ENCODE measurements at regions not wholly inside any gene's neighbourhood (a gene's known extent, or its start where the extent isn't known, plus 50 kb on each side); places are given as distances from the start of the nearest gene placed in this dataset.

DNA sequence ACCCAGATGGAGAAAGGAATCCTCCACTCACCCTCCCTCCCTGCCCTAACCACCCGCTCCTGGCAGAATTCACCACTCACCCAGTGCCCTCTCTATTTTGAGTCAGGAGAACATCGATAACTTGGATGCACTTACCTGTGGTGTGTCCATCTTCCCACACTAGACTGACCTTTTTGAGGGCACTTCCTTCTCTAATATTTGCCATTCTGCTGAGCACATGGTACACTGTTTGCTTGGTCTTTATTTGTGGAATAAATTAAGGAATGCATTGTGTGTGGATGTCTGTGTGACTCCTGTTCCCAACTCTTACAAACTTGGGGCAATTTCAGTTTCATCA lies 133.7 kb downstream of the ACKR3 start:
- Mint-ChIP-seq H3K27me3 (ENCODE audit: low read depth) (peaks cover 3% of the 10 kb centered on the region), H3K4me1 (ENCODE audit: low read depth) (no peaks in the 10 kb centered on the region), H3K9me3 (no peaks in the 10 kb centered on the region), H3K4me3 (no peak overlapping the region), H3K36me3 (ENCODE audit: low read depth) (no peaks in the 10 kb centered on the region), H3K27ac (no peak overlapping the region)

DNA sequence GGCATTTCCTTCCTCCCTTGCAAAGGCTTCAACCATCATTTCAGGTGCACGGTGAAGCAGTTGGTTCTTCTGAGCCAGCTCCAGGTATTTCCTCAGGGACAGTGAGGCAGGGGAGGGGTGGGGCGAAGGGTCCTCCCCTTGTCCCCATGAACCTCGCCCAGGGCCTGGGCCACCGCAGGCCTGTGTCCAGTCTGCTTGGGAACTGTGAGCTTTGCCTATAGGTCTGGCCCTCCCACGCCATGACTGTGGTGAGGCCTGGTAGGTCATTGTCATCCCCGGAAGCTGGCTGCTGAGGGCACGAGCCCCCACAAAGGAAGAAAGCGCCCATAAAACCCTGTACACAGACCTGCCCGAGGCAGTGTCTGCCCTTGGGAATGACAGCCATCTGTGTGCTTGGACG lies 134.3 kb downstream of the ACKR3 start:
- no peaks in the 10 kb centered on the region for H3K4me1 Mint-ChIP-seq (ENCODE audit: low read depth)
- H3K27ac Mint-ChIP-seq, result no peak overlapping the region
- H3K4me3 Mint-ChIP-seq, result no peak overlapping the region
- H3K9me3 Mint-ChIP-seq, result no peaks in the 10 kb centered on the region
- no peaks in the 10 kb centered on the region for H3K36me3 Mint-ChIP-seq (ENCODE audit: low read depth)
- peaks cover 3% of the 10 kb centered on the region for H3K27me3 Mint-ChIP-seq (ENCODE audit: low read depth)

DNA sequence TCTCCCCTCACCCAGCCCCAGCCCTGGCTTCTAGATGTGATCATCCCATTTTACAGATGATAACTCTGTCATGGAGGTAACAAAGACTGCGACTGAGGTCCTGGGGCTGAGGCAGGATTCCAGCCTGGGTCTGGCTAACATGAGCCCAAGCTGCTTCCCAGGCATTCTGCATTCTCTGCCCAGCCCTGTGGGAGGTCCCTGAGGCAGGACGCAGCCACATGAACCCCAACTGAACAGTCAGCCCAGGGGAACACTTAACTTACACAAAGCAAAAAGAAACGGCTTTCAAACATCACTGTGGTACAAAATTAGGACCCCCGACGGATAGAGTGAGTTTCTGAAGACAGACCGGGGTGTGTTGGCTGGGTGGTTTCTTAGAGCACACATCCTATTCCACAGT lies 135.3 kb downstream of the ACKR3 start:
- H3K4me3 Mint-ChIP-seq, result no peak overlapping the region
- H3K9me3 Mint-ChIP-seq, result no peaks in the 10 kb centered on the region
- no peak overlapping the region for H3K27ac Mint-ChIP-seq
- H3K4me1 Mint-ChIP-seq (ENCODE audit: low read depth), result no peaks in the 10 kb centered on the region
- H3K36me3 Mint-ChIP-seq (ENCODE audit: low read depth), result no peaks in the 10 kb centered on the region
- H3K27me3 Mint-ChIP-seq (ENCODE audit: low read depth), result no peaks in the 10 kb centered on the region

DNA sequence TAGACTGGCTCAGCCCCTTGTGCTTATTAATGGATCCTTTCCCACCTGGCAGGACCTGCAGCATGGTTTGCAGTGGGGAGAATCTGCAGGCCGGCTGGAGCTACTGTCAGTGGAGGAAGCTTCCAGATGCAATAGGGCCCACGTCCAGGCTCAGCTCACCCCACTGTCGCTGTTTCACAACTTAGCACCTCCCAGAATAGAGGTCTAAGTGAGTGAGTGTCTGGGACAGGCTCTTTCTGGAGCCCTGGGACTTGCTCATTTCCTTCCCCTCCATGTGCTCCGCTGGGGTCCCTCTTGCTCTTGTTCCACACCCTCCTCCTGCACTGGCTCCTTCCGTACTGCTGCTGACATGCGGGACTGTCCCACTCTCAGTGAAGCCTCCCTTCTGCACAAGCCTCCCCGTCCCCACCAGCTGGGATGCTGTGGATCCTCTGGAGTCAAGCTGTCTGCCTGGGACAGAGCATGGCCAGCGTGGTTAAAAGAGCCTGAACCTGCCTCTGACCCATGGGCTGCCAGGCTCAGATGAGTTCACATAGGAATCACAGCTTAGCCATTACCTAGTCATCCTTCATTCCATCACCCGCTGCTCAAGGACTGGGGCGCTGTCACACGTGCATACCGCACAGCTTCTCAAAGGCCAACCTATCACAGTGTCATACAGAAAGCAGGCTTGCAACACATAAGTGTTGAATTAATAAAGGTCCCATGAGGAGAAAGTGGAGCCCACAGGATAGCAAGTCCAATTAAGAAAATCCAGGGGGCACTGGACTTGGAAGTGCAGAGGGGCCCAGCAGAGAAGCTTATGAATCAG lies 135.9 kb downstream of the ACKR3 start:
- Mint-ChIP-seq H3K4me1 (ENCODE audit: low read depth) (no peaks in the 10 kb centered on the region), H3K36me3 (ENCODE audit: low read depth) (no peaks in the 10 kb centered on the region), H3K27me3 (ENCODE audit: low read depth) (no peaks in the 10 kb centered on the region), H3K27ac (no peak overlapping the region), H3K9me3 (no peaks in the 10 kb centered on the region), H3K4me3 (no peak overlapping the region)

DNA sequence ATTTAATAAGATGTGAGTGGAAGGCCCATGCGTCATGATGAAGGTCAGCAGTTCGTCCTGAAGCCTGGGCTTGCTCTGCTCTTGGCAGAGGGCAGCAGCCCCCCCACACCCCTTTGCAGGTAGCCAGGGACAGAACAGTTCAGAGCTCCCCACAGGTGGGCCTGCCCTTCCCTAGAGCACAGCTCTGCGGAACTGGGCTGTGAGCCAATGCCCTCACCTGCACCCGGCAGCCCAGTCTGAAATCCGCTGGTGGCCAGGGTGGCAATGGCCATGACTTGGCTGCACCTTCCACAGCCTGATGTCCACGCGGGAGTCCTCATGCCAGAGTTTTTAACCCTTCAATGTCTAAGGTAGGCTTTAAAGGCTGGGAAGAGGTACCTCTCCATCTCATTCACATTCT lies 136.7 kb downstream of the ACKR3 start:
- no peaks in the 10 kb centered on the region for H3K27me3 Mint-ChIP-seq (ENCODE audit: low read depth)
- no peaks in the 10 kb centered on the region for H3K9me3 Mint-ChIP-seq
- peaks cover 2% of the 10 kb centered on the region for H3K4me1 Mint-ChIP-seq (ENCODE audit: low read depth)
- no peak overlapping the region for H3K4me3 Mint-ChIP-seq
- H3K36me3 Mint-ChIP-seq (ENCODE audit: low read depth), result no peaks in the 10 kb centered on the region
- no peak overlapping the region for H3K27ac Mint-ChIP-seq

DNA sequence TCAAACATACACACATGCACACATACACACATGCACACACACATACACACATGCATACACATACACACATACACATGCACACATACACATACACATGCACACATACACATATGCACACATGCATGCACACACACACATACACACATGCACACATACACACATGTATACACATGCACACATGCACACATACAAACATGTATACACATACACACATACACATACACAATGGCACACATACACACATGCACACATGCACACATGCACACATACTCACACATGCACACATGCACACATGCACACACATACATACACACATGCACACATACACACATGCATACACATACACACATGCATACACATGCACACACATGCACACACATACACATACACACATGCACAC lies 137.2 kb downstream of the ACKR3 start:
- H3K27me3 Mint-ChIP-seq (ENCODE audit: low read depth), result no peaks in the 10 kb centered on the region
- H3K36me3 Mint-ChIP-seq (ENCODE audit: low read depth), result no peaks in the 10 kb centered on the region
- H3K9me3 Mint-ChIP-seq, result no peaks in the 10 kb centered on the region
- peaks cover 3% of the 10 kb centered on the region for H3K4me1 Mint-ChIP-seq (ENCODE audit: low read depth)
- H3K4me3 Mint-ChIP-seq, result no peak overlapping the region
- no peak overlapping the region for H3K27ac Mint-ChIP-seq

DNA sequence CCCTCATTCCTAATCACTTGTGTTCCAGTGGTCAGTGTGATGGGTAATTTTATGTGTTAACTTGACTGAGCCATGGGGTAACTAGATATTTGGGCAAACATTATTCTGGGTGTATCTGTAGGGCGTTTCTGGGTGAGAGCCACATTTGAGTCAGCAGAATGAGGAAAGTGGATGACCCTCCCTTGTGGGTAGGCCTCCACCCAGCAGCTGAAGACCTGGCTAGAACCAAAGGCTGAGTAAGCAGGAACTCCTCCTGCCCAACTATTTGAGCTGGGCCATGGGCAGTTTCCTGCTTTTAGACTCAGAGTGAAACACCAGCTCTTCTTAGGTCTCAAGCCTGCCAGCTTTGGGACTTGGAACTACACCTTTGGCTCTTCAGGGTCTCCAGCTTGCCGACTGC lies 141.8 kb downstream of the ACKR3 start:
- Mint-ChIP-seq H3K4me1 (ENCODE audit: low read depth) (peaks cover 3% of the 10 kb centered on the region), H3K36me3 (ENCODE audit: low read depth) (no peaks in the 10 kb centered on the region), H3K4me3 (no peak overlapping the region), H3K9me3 (no peaks in the 10 kb centered on the region), H3K27ac (no peak overlapping the region), H3K27me3 (ENCODE audit: low read depth) (peaks cover 9% of the 10 kb centered on the region)

DNA sequence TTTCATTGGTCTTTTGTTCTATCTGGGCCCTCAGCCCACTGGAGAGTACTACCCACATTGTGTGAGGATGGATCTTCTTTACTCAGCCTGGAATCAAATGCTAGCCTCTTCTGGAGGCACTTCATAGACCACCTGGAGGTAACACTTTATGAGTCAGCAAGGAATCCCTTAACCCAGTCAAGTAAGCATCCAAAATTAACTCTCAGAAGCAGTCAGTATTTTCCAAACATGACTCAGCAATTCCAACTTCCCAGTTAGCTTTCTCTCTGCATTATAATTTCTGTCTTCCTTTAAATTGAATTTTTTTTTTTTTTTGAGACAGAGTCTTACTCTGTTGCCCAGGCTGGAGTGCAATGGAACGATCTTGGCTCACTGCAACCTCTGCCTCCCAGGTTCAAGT lies 142.7 kb downstream of the ACKR3 start:
- no peaks in the 10 kb centered on the region for H3K36me3 Mint-ChIP-seq (ENCODE audit: low read depth)
- H3K4me1 Mint-ChIP-seq (ENCODE audit: low read depth), result peaks cover 3% of the 10 kb centered on the region
- no peak overlapping the region for H3K27ac Mint-ChIP-seq
- H3K27me3 Mint-ChIP-seq (ENCODE audit: low read depth), result peaks cover 9% of the 10 kb centered on the region
- no peaks in the 10 kb centered on the region for H3K9me3 Mint-ChIP-seq
- no peak overlapping the region for H3K4me3 Mint-ChIP-seq

DNA sequence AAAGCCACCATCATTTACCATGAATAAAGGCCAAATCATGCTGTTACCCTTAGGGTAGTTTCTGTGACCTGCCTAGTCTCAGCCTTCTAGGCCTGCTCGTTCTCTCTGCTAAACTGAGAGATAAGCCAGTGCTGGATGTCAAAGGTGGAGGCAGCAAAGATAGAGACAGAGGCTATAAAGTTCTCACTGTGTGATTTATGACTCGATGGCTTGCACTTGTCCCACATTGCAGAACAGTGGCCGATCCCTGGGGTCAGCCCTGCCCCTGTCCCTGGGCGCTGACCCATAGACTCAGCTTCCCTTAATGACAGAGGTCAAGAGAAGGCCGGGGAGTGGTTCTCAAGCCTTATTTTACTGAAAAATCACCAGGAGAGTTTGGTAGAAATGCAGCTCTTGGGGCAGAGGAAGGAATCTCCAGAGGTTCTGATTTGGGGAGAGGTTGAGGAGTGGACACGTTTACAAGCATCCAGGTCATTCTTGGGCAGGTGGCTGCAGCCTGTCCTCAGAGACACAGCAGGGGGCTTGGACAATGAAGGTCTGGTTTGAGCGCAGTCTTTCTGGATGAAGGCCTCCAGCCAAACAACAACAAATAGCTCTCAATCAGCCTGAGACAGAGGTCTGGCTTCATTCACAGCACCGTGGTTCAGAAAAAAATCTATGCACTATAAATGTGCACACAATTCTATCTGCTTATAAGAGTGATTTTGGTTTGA lies 143.5 kb downstream of the ACKR3 start:
- Mint-ChIP-seq H3K36me3 (ENCODE audit: low read depth) (no peaks in the 10 kb centered on the region), H3K4me1 (ENCODE audit: low read depth) (peaks cover 3% of the 10 kb centered on the region), H3K27me3 (ENCODE audit: low read depth) (peaks cover 9% of the 10 kb centered on the region), H3K9me3 (no peaks in the 10 kb centered on the region), H3K4me3 (no peak overlapping the region), H3K27ac (no peak overlapping the region)

DNA sequence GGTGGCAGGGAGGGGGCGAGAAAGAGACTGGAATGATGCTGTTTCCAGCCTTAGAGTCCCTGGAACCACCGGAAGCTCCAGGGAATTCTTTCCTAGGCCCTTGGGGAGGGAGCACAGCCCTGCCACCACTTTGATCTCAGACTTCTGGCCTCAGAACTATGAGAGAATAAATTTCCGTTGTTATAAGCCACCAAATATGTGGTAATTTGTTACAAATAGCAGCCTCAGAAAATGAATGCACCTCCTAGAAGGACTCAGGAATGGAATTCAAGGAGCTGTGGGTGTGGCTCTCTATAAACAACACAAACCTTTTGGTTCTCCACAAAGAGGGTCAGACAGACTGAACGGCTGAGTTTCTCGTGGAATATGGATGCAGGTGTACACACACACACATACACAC lies 144.5 kb downstream of the ACKR3 start:
- Mint-ChIP-seq H3K27ac (no peak overlapping the region), H3K36me3 (ENCODE audit: low read depth) (no peaks in the 10 kb centered on the region)

DNA sequence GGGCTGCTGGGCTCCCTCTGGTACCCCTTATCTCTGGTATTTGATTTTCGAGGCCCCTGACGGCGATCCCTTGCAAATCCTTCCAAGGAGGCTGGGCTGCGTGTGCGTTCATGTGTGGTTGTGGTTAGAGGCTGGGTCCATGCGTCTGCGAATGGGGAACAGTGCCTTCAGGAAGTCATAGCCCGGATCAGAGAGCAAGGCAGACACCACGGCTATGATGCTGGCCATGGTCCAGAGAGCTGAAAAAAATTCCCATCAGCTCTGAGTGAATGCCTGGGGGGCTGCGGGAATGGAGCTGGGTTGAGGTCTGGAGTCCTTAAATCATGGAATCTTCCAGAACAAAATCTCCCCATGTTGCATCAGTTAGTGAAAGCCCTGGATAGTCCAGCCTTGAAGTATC lies 145.5 kb downstream of the ACKR3 start:
- no peaks in the 10 kb centered on the region for H3K36me3 Mint-ChIP-seq (ENCODE audit: low read depth)
- H3K9me3 Mint-ChIP-seq, result no peaks in the 10 kb centered on the region
- H3K4me1 Mint-ChIP-seq (ENCODE audit: low read depth), result peaks cover 3% of the 10 kb centered on the region
- H3K4me3 Mint-ChIP-seq, result no peak overlapping the region
- H3K27ac Mint-ChIP-seq, result no peak overlapping the region
- peaks cover 9% of the 10 kb centered on the region for H3K27me3 Mint-ChIP-seq (ENCODE audit: low read depth)

More for the DNA sequence above, 144.5 kb downstream of the ACKR3 start:
- Mint-ChIP-seq H3K9me3 (no peaks in the 10 kb centered on the region), H3K4me3 (no peak overlapping the region), H3K27me3 (ENCODE audit: low read depth) (peaks cover 9% of the 10 kb centered on the region), H3K4me1 (ENCODE audit: low read depth) (peaks cover 3% of the 10 kb centered on the region)

DNA sequence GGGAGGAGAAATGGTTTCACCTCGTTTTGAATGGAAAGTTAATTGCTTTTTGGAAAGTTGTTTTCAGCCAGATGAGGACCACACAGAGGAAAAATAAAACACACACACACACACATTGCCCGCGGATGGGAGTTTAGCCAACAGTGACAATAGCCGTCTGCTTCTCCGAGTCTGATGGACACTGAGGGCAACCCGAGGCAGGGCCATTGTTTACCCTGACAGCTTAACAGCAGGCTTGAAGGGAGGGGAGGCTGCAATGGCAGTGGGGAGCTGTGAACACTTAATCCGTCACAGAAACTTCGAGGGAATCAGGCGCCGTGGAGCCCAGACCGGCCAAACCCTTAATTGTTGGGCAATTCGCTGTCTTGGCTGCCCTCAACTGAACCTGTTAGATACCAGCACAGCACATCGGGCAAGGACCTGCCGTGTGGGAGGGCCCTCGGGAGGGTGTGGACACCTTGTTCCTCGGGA lies 145.9 kb downstream of the ACKR3 start:
- no peak overlapping the region for H3K4me3 Mint-ChIP-seq
- H3K27me3 Mint-ChIP-seq (ENCODE audit: low read depth), result peaks cover 9% of the 10 kb centered on the region
- no peaks in the 10 kb centered on the region for H3K36me3 Mint-ChIP-seq (ENCODE audit: low read depth)
- H3K9me3 Mint-ChIP-seq, result no peaks in the 10 kb centered on the region
- H3K4me1 Mint-ChIP-seq (ENCODE audit: low read depth), result peaks cover 3% of the 10 kb centered on the region
- no peak overlapping the region for H3K27ac Mint-ChIP-seq

DNA sequence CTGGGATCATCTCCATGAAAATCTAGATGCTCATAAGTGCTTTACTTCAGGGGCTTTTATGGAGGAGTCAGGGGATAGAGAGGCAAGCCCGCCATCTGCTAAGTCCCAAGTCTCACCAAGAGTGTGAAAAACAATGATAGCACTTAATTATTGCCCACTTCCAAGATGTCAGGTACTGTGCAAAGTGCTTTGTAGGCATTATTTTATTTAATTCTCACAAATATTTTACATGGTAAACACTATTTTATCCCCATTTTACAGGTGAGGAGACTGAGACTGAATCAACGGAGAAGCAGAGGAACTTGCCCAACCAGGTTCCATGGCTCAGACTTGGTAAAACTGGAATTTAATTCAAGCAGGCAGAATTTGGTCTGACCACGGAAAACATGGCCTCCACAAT lies 147.5 kb downstream of the ACKR3 start:
- H3K4me3 Mint-ChIP-seq, result no peak overlapping the region
- peaks cover 9% of the 10 kb centered on the region for H3K27me3 Mint-ChIP-seq (ENCODE audit: low read depth)
- no peaks in the 10 kb centered on the region for H3K9me3 Mint-ChIP-seq
- no peaks in the 10 kb centered on the region for H3K4me1 Mint-ChIP-seq (ENCODE audit: low read depth)
- no peak overlapping the region for H3K27ac Mint-ChIP-seq
- no peaks in the 10 kb centered on the region for H3K36me3 Mint-ChIP-seq (ENCODE audit: low read depth)

DNA sequence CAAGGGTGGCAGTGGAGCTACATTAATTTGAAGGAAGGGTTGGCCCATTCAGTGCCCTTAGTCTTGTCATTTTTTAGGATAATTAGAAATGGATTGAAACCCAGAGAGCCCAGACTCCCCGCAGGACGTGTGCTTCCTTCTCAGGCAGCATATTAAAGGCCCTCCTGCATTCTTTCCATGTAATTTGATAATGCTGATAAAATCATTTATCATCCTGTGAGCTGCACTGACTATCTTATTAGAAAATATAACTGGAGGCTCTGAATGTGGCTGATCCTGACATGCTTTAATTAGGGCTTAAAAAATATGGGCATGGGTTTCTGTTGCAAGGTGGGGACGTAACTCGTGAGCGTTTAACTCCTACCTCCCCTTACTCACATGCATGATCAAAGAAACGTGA lies 148.1 kb downstream of the ACKR3 start:
- Mint-ChIP-seq H3K4me1 (ENCODE audit: low read depth) (no peaks in the 10 kb centered on the region), H3K4me3 (no peak overlapping the region), H3K36me3 (ENCODE audit: low read depth) (no peaks in the 10 kb centered on the region), H3K9me3 (no peaks in the 10 kb centered on the region), H3K27me3 (ENCODE audit: low read depth) (peaks cover 9% of the 10 kb centered on the region), H3K27ac (no peak overlapping the region)

DNA sequence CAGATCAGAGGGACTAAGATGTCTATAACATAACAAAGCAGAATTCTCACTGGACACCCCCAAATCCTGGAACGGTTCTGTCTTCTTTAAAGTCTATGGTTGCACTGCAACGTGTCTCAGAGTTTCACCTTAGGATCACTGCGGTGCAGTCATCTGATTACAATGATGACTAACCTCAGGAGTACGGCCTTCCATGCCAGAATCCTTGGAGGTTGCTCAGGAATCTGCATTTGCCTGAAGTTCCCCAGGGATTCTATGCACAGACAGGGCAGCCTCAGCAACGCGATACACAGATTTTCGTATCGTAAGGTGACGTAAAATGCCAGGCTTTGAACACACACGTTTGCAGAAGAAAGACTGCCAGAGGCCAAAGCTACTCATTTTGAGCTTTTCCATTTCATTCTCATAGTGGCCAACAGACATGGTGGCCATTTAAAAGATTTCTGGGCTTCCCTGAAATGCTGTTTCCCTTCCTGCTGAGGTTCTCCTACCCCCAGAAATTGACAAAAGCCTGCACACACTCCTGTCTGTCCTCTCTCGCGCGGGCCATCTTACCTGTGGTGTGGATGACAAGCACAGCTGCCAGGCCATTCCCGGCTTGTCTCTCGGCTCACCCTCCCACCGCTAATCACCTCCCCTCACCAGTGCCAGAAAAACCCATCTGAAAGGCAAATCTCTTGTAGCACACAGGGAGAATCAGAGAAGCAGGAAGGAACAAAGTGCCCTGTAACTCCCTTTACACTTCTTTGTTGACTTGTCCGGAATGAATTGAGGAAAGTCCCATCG lies 148.8 kb downstream of the ACKR3 start:
- Mint-ChIP-seq H3K4me1 (ENCODE audit: low read depth) (no peaks in the 10 kb centered on the region), H3K9me3 (no peaks in the 10 kb centered on the region), H3K4me3 (no peak overlapping the region), H3K27me3 (ENCODE audit: low read depth) (peaks cover 9% of the 10 kb centered on the region), H3K27ac (no peak overlapping the region), H3K36me3 (ENCODE audit: low read depth) (no peaks in the 10 kb centered on the region)

Data from T-helper 1 cell treated with Interleukin-12 subunit alpha and Interleukin-12 subunit beta and Interleukin-4 antibody, amounts not matched to agents 30 μg/mL and 1 μg/mL, for 36 hours (primary cell).